ENCODE measurements at regions not wholly inside any gene's neighbourhood (a gene's known extent, or its start where the extent isn't known, plus 50 kb on each side); places are given as distances from the start of the nearest gene placed in this dataset.
A peak's percentile ranks its signal among the peaks of the same experiment; 100 is the strongest.

DNA sequence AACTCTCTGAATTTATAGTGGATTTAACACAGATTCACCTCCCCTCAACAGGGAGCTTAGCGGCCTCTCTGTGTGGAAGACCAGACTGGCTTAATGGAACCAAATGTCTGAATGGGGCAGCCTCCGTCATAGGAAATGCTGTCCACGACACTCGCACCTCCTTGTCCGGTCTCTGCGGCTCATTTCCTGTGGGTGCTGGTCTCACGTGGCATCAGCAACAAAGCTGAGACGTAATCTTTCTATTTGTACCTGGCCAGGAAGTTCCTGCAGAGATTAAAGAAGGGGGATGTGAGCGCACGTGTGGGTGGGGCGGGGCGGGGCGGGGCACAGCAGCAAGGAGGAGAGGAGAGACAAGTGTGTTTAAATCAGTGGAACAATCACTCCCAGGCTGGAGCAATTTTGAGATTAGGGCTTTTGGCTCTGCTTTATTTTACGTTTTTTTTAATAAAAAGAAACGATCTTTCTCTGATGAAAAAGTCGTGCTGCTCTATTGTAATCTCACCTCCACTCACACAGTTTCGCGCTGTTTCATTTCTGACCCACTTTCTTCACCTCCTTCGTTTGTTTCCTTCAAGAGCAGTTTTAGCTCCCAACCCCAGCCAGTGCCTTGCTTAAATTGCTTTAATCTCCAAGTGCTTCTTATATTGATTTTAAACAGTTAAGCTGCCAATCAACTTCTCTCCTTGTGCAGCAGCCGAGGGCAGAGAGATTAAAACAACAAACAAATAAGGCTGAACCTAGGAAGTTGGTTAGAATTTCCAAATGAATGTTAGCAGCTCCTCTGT, 132.2 kb upstream of the ASTN2 start:
- Histone ChIP-seq H4K20me1 (ENCODE audit: insufficient read depth) (no peaks in the 10 kb centered on the region), H3K4me2 (no peak overlapping the region), H3K9me2 (no peaks in the 10 kb centered on the region), H3K79me2 (ENCODE audit: insufficient read depth) (no peaks in the 10 kb centered on the region), H3K4me3 (ENCODE audit: low read depth in 2 of 2, low read length in 1 of 2) (no peak overlapping the region), H3K36me3 (replicated peaks in 1 of 2; ENCODE audit: control insufficient read depth in 1 of 2, insufficient read depth in 2 of 2, low read length in 1 of 2) (no peaks in the 10 kb centered on the region), H3K27ac (ENCODE audit: low read depth in 2 of 2, low read length in 1 of 2) (no peak overlapping the region), H3K9me3 (no peaks in the 10 kb centered on the region), H3K9ac (no peak overlapping the region), H3K27me3 (ENCODE audit: insufficient read depth) (no peaks in the 10 kb centered on the region), H3F3A (replicated peaks; ENCODE audit: insufficient read depth) (no peaks in the 10 kb centered on the region), H2AFZ (ENCODE audit: low read depth) (no peak overlapping the region), H3K4me1 (ENCODE audit: control insufficient read depth in 1 of 2, insufficient read depth in 2 of 2, low read depth in 1 of 2, low read length in 1 of 2) (no peaks in the 10 kb centered on the region; a peak in 1 of 4 replicates)
- CTCF ChIA-PET: interaction anchor here (1.0 to 1.4 kb wide), 4 partner anchors 11 to 60 kb away, joined by 3 to 5 read pairs (median 3); no protein-coding TSS in a partner anchor
- WGBS (ENCODE audit: low lambda C conversion rate): 35% methylated on average over 20 of the region's 20 CpGs
- TF ChIP-seq FOXJ3 (CRISPR knock-in tag; IDR thresholded peaks at IDR 0.05) (no peak), ELF1 (IDR thresholded peaks at IDR 0.05) (no peak), EP300 (IDR thresholded peaks at IDR 0.05; ENCODE audit: borderline replicate concordance in 1 of 2, low read depth in 1 of 2, low read length in 1 of 2) (no peak), RCOR1 (IDR thresholded peaks at IDR 0.05; ENCODE audit: low read length) (no peak)
- TF ChIP-seq, protein P1, sequence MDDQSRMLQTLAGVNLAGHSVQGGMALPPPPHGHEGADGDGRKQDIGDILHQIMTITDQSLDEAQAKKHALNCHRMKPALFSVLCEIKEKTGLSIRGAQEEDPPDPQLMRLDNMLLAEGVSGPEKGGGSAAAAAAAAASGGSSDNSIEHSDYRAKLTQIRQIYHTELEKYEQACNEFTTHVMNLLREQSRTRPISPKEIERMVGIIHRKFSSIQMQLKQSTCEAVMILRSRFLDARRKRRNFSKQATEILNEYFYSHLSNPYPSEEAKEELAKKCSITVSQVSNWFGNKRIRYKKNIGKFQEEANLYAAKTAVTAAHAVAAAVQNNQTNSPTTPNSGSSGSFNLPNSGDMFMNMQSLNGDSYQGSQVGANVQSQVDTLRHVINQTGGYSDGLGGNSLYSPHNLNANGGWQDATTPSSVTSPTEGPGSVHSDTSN (IDR thresholded peaks at IDR 0.05): no peak
- TF ChIP-seq, protein P2, sequence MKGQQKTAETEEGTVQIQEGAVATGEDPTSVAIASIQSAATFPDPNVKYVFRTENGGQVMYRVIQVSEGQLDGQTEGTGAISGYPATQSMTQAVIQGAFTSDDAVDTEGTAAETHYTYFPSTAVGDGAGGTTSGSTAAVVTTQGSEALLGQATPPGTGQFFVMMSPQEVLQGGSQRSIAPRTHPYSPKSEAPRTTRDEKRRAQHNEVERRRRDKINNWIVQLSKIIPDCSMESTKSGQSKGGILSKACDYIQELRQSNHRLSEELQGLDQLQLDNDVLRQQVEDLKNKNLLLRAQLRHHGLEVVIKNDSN (IDR thresholded peaks at IDR 0.05; ENCODE audit: borderline replicate concordance, low read depth): no peak
- POLR2A ChIA-PET: no interaction called here
- DNase-seq: peak; percentile 46

- no peak overlapping the region for H3K9ac ChIP-seq
- H2AFZ ChIP-seq (ENCODE audit: low read depth): no peak overlapping the region
- 40% methylated on average over 1 of the region's 1 CpG for WGBS (ENCODE audit: low lambda C conversion rate)
- no peaks in the 10 kb centered on the region for H3K79me2 ChIP-seq (ENCODE audit: insufficient read depth)
- no peak for DNase-seq
- ChIA-PET CTCF (interaction anchor here (1.1 to 1.2 kb wide), 2 partner anchors 13 to 59 kb away, joined by 4 to 6 read pairs; no protein-coding TSS in a partner anchor), POLR2A (no interaction called here)
- H3K27me3 ChIP-seq (ENCODE audit: insufficient read depth): no peaks in the 10 kb centered on the region
- no peak for TF ChIP-seq CHD2 (IDR thresholded peaks at IDR 0.05; ENCODE audit: low read length, partially characterized antibody)
- no peak for TF ChIP-seq RCOR1 (IDR thresholded peaks at IDR 0.05; ENCODE audit: low read length)
- TF ChIP-seq TAF1 (IDR thresholded peaks at IDR 0.05; ENCODE audit: borderline replicate concordance, low read depth, low read length): no peak
- no peak for TF ChIP-seq ELF1 (IDR thresholded peaks at IDR 0.05)
- TF ChIP-seq, protein P3, sequence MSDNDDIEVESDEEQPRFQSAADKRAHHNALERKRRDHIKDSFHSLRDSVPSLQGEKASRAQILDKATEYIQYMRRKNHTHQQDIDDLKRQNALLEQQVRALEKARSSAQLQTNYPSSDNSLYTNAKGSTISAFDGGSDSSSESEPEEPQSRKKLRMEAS (IDR thresholded peaks at IDR 0.05; ENCODE audit: low read depth): no peak
- TF ChIP-seq RAD21 (IDR thresholded peaks at IDR 0.05; ENCODE audit: low read length): no peak
- TF ChIP-seq NFIC (IDR thresholded peaks at IDR 0.05; ENCODE audit: borderline replicate concordance): no peak
- TF ChIP-seq RFX5 (IDR thresholded peaks at IDR 0.05; ENCODE audit: low read length): no peak
- TF ChIP-seq CTCF (IDR thresholded peaks at IDR 0.05): no peak
- TF ChIP-seq USF2 (IDR thresholded peaks at IDR 0.05; ENCODE audit: borderline replicate concordance, low read depth, low read length): no peak
- no peak for TF ChIP-seq GATA2 (CRISPR knock-in tag; IDR thresholded peaks at IDR 0.05)
- TF ChIP-seq MXI1 (IDR thresholded peaks at IDR 0.05; ENCODE audit: low read depth, low read length): no peak
- TF ChIP-seq MEF2A (IDR thresholded peaks at IDR 0.05; ENCODE audit: borderline replicate concordance, low read depth): no peak
- no peak overlapping the region for H3K4me2 ChIP-seq
- H3K9me3 ChIP-seq: no peaks in the 10 kb centered on the region
- no peaks in the 10 kb centered on the region for H3K36me3 ChIP-seq (replicated peaks in 1 of 2; ENCODE audit: control insufficient read depth in 1 of 2, insufficient read depth in 2 of 2, low read length in 1 of 2)
- no peak overlapping the region for H3K27ac ChIP-seq (ENCODE audit: low read depth in 2 of 2, low read length in 1 of 2)
- no peaks in the 10 kb centered on the region for H3K9me2 ChIP-seq
- no peaks in the 10 kb centered on the region; a peak in 1 of 4 replicates for H3K4me1 ChIP-seq (ENCODE audit: control insufficient read depth in 1 of 2, insufficient read depth in 2 of 2, low read depth in 1 of 2, low read length in 1 of 2)
- H4K20me1 ChIP-seq (ENCODE audit: insufficient read depth): no peaks in the 10 kb centered on the region
- no peak overlapping the region for H3K4me3 ChIP-seq (ENCODE audit: low read depth in 2 of 2, low read length in 1 of 2)
- H3F3A ChIP-seq (replicated peaks; ENCODE audit: insufficient read depth): no peaks in the 10 kb centered on the region
Measured at GRCh38 chr9:117545846-117546245, 131.0 kb upstream of the ASTN2 start.
